ENCODE measurements at regions not wholly inside any gene's neighbourhood (a gene's known extent, or its start where the extent isn't known, plus 50 kb on each side); places are given as distances from the start of the nearest gene placed in this dataset.

GRCh38 chr2:76080154-76080553 lies 369.4 kb upstream of the GCFC2 start:
- DNase-seq = no peak
- H3K4me1 ChIP-seq (ENCODE audit: low read length) = no peaks in the 10 kb centered on the region
- no peak overlapping the region for H3K4me3 ChIP-seq (ENCODE audit: low read length)
- no peak overlapping the region for H3K9ac ChIP-seq (ENCODE audit: low read length)
- H3K9me3 ChIP-seq (replicated peaks; ENCODE audit: insufficient read depth, low read length) = no peaks in the 10 kb centered on the region
- H4K20me1 ChIP-seq (ENCODE audit: insufficient read depth, low read length) = no peaks in the 10 kb centered on the region
- no peaks in the 10 kb centered on the region for H3K27me3 ChIP-seq (replicated peaks; ENCODE audit: insufficient read depth, low read length)
- TF ChIP-seq CTCF (IDR thresholded peaks at IDR 0.05; ENCODE audit: low read length) = no peak
- no peak for TF ChIP-seq EZH2 (optimal IDR thresholded peaks at IDR 0.05; ENCODE audit: low read depth, low read length)
- TF ChIP-seq EZH2phosphoT487 (IDR thresholded peaks at IDR 0.05; ENCODE audit: low read length) = no peak
- no peaks in the 10 kb centered on the region for H3K36me3 ChIP-seq (replicated peaks; ENCODE audit: insufficient read depth, low read length)
- no peaks in the 10 kb centered on the region for H3F3A ChIP-seq (ENCODE audit: insufficient read depth, low read length)
- H3K27ac ChIP-seq (ENCODE audit: low read length) = no peak overlapping the region
- no peaks in the 10 kb centered on the region for H3K9me2 ChIP-seq (replicated peaks; ENCODE audit: insufficient read depth, low read length)
- H3K79me2 ChIP-seq (ENCODE audit: low read length) = no peaks in the 10 kb centered on the region
- H3K4me2 ChIP-seq (ENCODE audit: low read depth, low read length) = no peak overlapping the region
- no peak overlapping the region for H2AFZ ChIP-seq (ENCODE audit: low read length)

- Histone ChIP-seq H3K36me3 (replicated peaks; ENCODE audit: insufficient read depth, low read length) (no peaks in the 10 kb centered on the region), H3K9me3 (replicated peaks; ENCODE audit: insufficient read depth, low read length) (no peaks in the 10 kb centered on the region), H3F3A (ENCODE audit: insufficient read depth, low read length) (no peaks in the 10 kb centered on the region), H3K9ac (ENCODE audit: low read length) (no peak overlapping the region), H3K27ac (ENCODE audit: low read length) (no peak overlapping the region), H4K20me1 (ENCODE audit: insufficient read depth, low read length) (no peaks in the 10 kb centered on the region), H3K9me2 (replicated peaks; ENCODE audit: insufficient read depth, low read length) (no peaks in the 10 kb centered on the region), H3K4me3 (ENCODE audit: low read length) (no peak overlapping the region), H3K79me2 (ENCODE audit: low read length) (no peaks in the 10 kb centered on the region), H2AFZ (ENCODE audit: low read length) (no peak overlapping the region), H3K27me3 (replicated peaks; ENCODE audit: insufficient read depth, low read length) (no peaks in the 10 kb centered on the region), H3K4me1 (ENCODE audit: low read length) (no peaks in the 10 kb centered on the region), H3K4me2 (ENCODE audit: low read depth, low read length) (no peak overlapping the region)
- TF ChIP-seq EZH2phosphoT487 (IDR thresholded peaks at IDR 0.05; ENCODE audit: low read length) (no peak), EZH2 (optimal IDR thresholded peaks at IDR 0.05; ENCODE audit: low read depth, low read length) (no peak), CTCF (IDR thresholded peaks at IDR 0.05; ENCODE audit: low read length) (no peak)
- no peak for DNase-seq
Observed at GRCh38 chr2:76075126-76075525, 364.4 kb upstream of the GCFC2 start.

- TF ChIP-seq EZH2phosphoT487 (IDR thresholded peaks at IDR 0.05; ENCODE audit: low read length) (no peak), EZH2 (optimal IDR thresholded peaks at IDR 0.05; ENCODE audit: low read depth, low read length) (no peak), CTCF (IDR thresholded peaks at IDR 0.05; ENCODE audit: low read length) (no peak)
Observed at GRCh38 chr2:76073992-76074604, 363.4 kb upstream of the GCFC2 start.

More at GRCh38 chr2:76073992-76074604, 363.4 kb upstream of the GCFC2 start:
- Histone ChIP-seq H3K27me3 (replicated peaks; ENCODE audit: insufficient read depth, low read length) (no peaks in the 10 kb centered on the region), H3K4me3 (ENCODE audit: low read length) (no peak overlapping the region), H3K79me2 (ENCODE audit: low read length) (no peaks in the 10 kb centered on the region), H3K4me2 (ENCODE audit: low read depth, low read length) (no peak overlapping the region), H4K20me1 (ENCODE audit: insufficient read depth, low read length) (no peaks in the 10 kb centered on the region), H2AFZ (ENCODE audit: low read length) (no peak overlapping the region), H3K36me3 (replicated peaks; ENCODE audit: insufficient read depth, low read length) (no peaks in the 10 kb centered on the region), H3F3A (ENCODE audit: insufficient read depth, low read length) (no peaks in the 10 kb centered on the region), H3K9ac (ENCODE audit: low read length) (no peak overlapping the region), H3K27ac (ENCODE audit: low read length) (no peak overlapping the region), H3K4me1 (ENCODE audit: low read length) (no peaks in the 10 kb centered on the region), H3K9me3 (replicated peaks; ENCODE audit: insufficient read depth, low read length) (no peaks in the 10 kb centered on the region), H3K9me2 (replicated peaks; ENCODE audit: insufficient read depth, low read length) (no peaks in the 10 kb centered on the region)
- DNase-seq = no peak
